GM23338 (cell line): ENCODE measurements at regions not wholly inside any gene's neighbourhood (a gene's known extent, or its start where the extent isn't known, plus 50 kb on each side); places are given as distances from the start of the nearest gene placed in this dataset.

Experiments
- ATAC-seq: fragments of 200-7000 bp; cut with Tn5 transposase; 3 replicates; pipeline ENCODE4 v1.9.1; 2020
- DNase-seq: peaks from one replicate; pipeline ENCODE4 v3.0.0-alpha.2; 2015; ENCODE audit warnings: low spot score
- H2AFZ ChIP-seq: fragments of 200-600 bp; sonication (generic); 2 replicates; pipeline ENCODE4 v1.8.0; 2016; ENCODE audit warnings: antibody characterized with exemption, mild to moderate bottlenecking, moderate library complexity
- H3F3A ChIP-seq: fragments of 200-600 bp; sonication (generic); replicated peaks from 2 replicates; pipeline ENCODE4 v1.8.0; 2017; ENCODE audit warnings: antibody characterized with exemption, mixed run types, low read depth
- H3K27ac ChIP-seq: fragments of 200-600 bp; sonication (generic); 2 replicates; pipeline ENCODE4 v1.6.1; 2016; ENCODE audit warnings: low read depth
- H3K27me3 ChIP-seq: fragments of 200-600 bp; sonication (generic); 2 replicates; pipeline ENCODE4 v1.8.0; 2016; ENCODE audit warnings: mild to moderate bottlenecking, mixed run types, moderate library complexity; ENCODE audit not compliant: insufficient read depth
- H3K36me3 ChIP-seq: fragments of 200-600 bp; sonication (generic); 2 replicates; pipeline ENCODE4 v1.8.0; 2016; ENCODE audit warnings: mild to moderate bottlenecking; ENCODE audit not compliant: insufficient read depth
- H3K4me1 ChIP-seq: fragments of 200-600 bp; sonication (generic); 2 replicates; pipeline ENCODE4 v1.8.0; 2016; ENCODE audit warnings: mild to moderate bottlenecking, moderate library complexity; ENCODE audit not compliant: insufficient read depth
- H3K4me2 ChIP-seq: fragments of 200-600 bp; sonication (generic); 2 replicates; pipeline ENCODE4 v1.7.1; 2017; ENCODE audit warnings: mixed run types
- H3K4me3 ChIP-seq: fragments of 200-600 bp; sonication (generic); 2 replicates; pipeline ENCODE4 v1.6.1; 2016; ENCODE audit warnings: mixed run types
- H3K79me2 ChIP-seq: fragments of 200-600 bp; sonication (generic); replicated peaks from 2 replicates; pipeline ENCODE4 v1.8.0; 2017; ENCODE audit warnings: mild to moderate bottlenecking; ENCODE audit not compliant: insufficient read depth
- H3K9me2 ChIP-seq: fragments of 200-600 bp; sonication (generic); 2 replicates; pipeline ENCODE4 v1.8.0; 2017; ENCODE audit not compliant: insufficient read depth
- H4K20me1 ChIP-seq: fragments of 200-600 bp; sonication (generic); replicated peaks from 2 replicates; pipeline ENCODE4 v1.8.0; 2017; ENCODE audit warnings: mild to moderate bottlenecking; ENCODE audit not compliant: insufficient read depth
- H3K27ac Mint-ChIP-seq: 2 replicates; pipeline ENCODE4 v1.8.0; 2020; ENCODE audit warnings: inconsistent platforms, mild to moderate bottlenecking, moderate library complexity, mixed read lengths
- H3K27me3 Mint-ChIP-seq: 3 replicates; pipeline ENCODE4 v1.8.0; 2022; ENCODE audit warnings: low read depth, mild to moderate bottlenecking, moderate library complexity, mixed read lengths, inconsistent platforms; ENCODE audit not compliant: insufficient read depth, poor library complexity
- H3K36me3 Mint-ChIP-seq: 3 replicates; pipeline ENCODE4 v1.8.0; 2021; ENCODE audit warnings: low read depth, mild to moderate bottlenecking, inconsistent platforms, moderate library complexity, mixed read lengths
- H3K4me1 Mint-ChIP-seq: 3 replicates; pipeline ENCODE4 v1.8.0; 2020; ENCODE audit warnings: mild to moderate bottlenecking, inconsistent platforms, mixed read lengths
- H3K4me3 Mint-ChIP-seq: 3 replicates; pipeline ENCODE4 v1.8.0; 2021; ENCODE audit warnings: moderate library complexity, mild to moderate bottlenecking, inconsistent platforms, mixed read lengths
- H3K9me3 Mint-ChIP-seq: 3 replicates; pipeline ENCODE4 v1.8.0; 2020; ENCODE audit warnings: moderate library complexity, mild to moderate bottlenecking, inconsistent platforms, mixed read lengths
- CREB1 ChIP-seq: fragments of 250-450 bp; sonication (Bioruptor Pico); IDR thresholded peaks from 2 replicates; pipeline ENCODE4 v1.5.0; 2020; ENCODE audit warnings: low read depth, mild to moderate bottlenecking, moderate library complexity
- EZH2 ChIP-seq: fragments of 200-600 bp; sonication (generic); IDR thresholded peaks from one replicate; pipeline ENCODE4 v1.8.0; 2017; ENCODE audit warnings: antibody characterized with exemption, mild to moderate bottlenecking, low read depth; ENCODE audit not compliant: unreplicated experiment
- EZH2phosphoT487 ChIP-seq: fragments of 200-600 bp; sonication (generic); IDR thresholded peaks from one replicate; pipeline ENCODE4 v1.8.1; 2018; ENCODE audit warnings: antibody characterized with exemption; ENCODE audit not compliant: unreplicated experiment
- JUNB ChIP-seq: IDR thresholded peaks from one replicate; pipeline ENCODE4 v1.6.1; 2016; ENCODE audit warnings: antibody characterized with exemption; ENCODE audit not compliant: unreplicated experiment
- NANOG ChIP-seq: IDR thresholded peaks from 2 replicates; pipeline ENCODE4 v1.6.1; 2016; ENCODE audit warnings: antibody characterized with exemption, borderline replicate concordance
- POLR2AphosphoS5 ChIP-seq: IDR thresholded peaks from 2 replicates; pipeline ENCODE4 v1.6.1; 2016; ENCODE audit warnings: antibody characterized with exemption, low read depth
- STAT1 ChIP-seq: IDR thresholded peaks from one replicate; pipeline ENCODE4 v1.6.1; 2016; ENCODE audit warnings: antibody characterized with exemption; ENCODE audit not compliant: unreplicated experiment
- ZNF114 ChIP-seq: fragments of 250-450 bp; sonication (Bioruptor Pico); IDR thresholded peaks from 2 replicates; pipeline ENCODE4 v1.5.0; 2020; ENCODE audit warnings: mild to moderate bottlenecking, moderate library complexity
- ZNF331 ChIP-seq: fragments of 250-450 bp; sonication (Bioruptor Pico); IDR thresholded peaks from 2 replicates; pipeline ENCODE4 v1.5.0; 2020; ENCODE audit warnings: low read depth, mild to moderate bottlenecking, moderate library complexity
- TF ChIP-seq, protein P1 (sequence below): IDR thresholded peaks from one replicate; pipeline ENCODE4 v1.6.1; 2018; ENCODE audit warnings: antibody characterized with exemption; ENCODE audit not compliant: unreplicated experiment
- TF ChIP-seq, protein P2 (sequence below), 2 experiments: fragments of 200-600 bp in 1 of 2; sonication (generic) in 1 of 2; conservative IDR thresholded peaks; 2 replicates each; pipeline versions ENCODE4 v1.5.1 to v1.6.1; 2016 to 2017; ENCODE audit warnings: antibody characterized with exemption in 2 of 2, low read depth in 2 of 2, mild to moderate bottlenecking in 2 of 2, moderate library complexity in 1 of 2
- TF ChIP-seq, protein P3 (sequence below): IDR thresholded peaks from 2 replicates; pipeline ENCODE4 v1.6.1; 2016; ENCODE audit warnings: antibody characterized with exemption

DNA sequence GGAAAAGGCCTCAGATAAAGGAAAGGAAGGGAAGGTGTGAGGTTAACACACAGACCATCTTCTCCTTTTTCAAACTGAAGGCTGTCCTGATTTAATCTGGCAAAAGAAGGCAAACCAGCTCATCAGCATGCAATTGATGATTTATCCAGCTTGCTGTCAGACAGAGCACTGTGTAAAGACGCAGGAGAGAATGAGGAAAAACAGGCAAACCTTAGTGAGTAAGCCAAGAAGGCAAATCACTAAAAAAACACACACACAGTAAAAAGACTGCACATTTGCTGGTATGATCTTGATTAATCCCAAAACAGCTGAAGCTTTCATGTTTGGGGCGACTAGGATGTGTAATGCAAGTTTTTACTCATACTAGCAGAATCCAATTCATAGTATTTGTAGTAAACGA, 65.8 kb upstream of the SKAP2 start:
- Histone ChIP-seq H3F3A (no peaks in the 10 kb centered on the region), H3K27ac (no peak overlapping the region), H3K4me2 (no peak overlapping the region), H3K4me3 (no peak overlapping the region), H4K20me1 (no peaks in the 10 kb centered on the region), H3K79me2 (no peaks in the 10 kb centered on the region), H3K36me3 (no peaks in the 10 kb centered on the region), H3K27me3 (no peaks in the 10 kb centered on the region), H3K9me2 (no peaks in the 10 kb centered on the region), H2AFZ (no peak overlapping the region), H3K4me1 (peaks cover 10% of the 10 kb centered on the region)
- H3K4me1 Mint-ChIP-seq = peaks cover 10% of the 10 kb centered on the region
- DNase-seq (no peak), ATAC-seq (no peak)
- H3K27me3 Mint-ChIP-seq = peaks cover 7% of the 10 kb centered on the region
- no peak overlapping the region for H3K4me3 Mint-ChIP-seq
- 0 out of 3 replicates have a peak, but pooled peaks cover under 1% of the 10 kb centered on the region for H3K36me3 Mint-ChIP-seq
- H3K27ac Mint-ChIP-seq = no peak overlapping the region
- TF ChIP-seq, protein P1, sequence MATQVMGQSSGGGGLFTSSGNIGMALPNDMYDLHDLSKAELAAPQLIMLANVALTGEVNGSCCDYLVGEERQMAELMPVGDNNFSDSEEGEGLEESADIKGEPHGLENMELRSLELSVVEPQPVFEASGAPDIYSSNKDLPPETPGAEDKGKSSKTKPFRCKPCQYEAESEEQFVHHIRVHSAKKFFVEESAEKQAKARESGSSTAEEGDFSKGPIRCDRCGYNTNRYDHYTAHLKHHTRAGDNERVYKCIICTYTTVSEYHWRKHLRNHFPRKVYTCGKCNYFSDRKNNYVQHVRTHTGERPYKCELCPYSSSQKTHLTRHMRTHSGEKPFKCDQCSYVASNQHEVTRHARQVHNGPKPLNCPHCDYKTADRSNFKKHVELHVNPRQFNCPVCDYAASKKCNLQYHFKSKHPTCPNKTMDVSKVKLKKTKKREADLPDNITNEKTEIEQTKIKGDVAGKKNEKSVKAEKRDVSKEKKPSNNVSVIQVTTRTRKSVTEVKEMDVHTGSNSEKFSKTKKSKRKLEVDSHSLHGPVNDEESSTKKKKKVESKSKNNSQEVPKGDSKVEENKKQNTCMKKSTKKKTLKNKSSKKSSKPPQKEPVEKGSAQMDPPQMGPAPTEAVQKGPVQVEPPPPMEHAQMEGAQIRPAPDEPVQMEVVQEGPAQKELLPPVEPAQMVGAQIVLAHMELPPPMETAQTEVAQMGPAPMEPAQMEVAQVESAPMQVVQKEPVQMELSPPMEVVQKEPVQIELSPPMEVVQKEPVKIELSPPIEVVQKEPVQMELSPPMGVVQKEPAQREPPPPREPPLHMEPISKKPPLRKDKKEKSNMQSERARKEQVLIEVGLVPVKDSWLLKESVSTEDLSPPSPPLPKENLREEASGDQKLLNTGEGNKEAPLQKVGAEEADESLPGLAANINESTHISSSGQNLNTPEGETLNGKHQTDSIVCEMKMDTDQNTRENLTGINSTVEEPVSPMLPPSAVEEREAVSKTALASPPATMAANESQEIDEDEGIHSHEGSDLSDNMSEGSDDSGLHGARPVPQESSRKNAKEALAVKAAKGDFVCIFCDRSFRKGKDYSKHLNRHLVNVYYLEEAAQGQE = no peak
- TF ChIP-seq ZNF114 (CRISPR knock-in tag) (no peak), EZH2phosphoT487 (no peak), NANOG (no peak), POLR2AphosphoS5 (no peak), JUNB (no peak), ZNF331 (no peak), EZH2 (no peak), STAT1 (no peak), CREB1 (no peak)
- TF ChIP-seq, protein P2, sequence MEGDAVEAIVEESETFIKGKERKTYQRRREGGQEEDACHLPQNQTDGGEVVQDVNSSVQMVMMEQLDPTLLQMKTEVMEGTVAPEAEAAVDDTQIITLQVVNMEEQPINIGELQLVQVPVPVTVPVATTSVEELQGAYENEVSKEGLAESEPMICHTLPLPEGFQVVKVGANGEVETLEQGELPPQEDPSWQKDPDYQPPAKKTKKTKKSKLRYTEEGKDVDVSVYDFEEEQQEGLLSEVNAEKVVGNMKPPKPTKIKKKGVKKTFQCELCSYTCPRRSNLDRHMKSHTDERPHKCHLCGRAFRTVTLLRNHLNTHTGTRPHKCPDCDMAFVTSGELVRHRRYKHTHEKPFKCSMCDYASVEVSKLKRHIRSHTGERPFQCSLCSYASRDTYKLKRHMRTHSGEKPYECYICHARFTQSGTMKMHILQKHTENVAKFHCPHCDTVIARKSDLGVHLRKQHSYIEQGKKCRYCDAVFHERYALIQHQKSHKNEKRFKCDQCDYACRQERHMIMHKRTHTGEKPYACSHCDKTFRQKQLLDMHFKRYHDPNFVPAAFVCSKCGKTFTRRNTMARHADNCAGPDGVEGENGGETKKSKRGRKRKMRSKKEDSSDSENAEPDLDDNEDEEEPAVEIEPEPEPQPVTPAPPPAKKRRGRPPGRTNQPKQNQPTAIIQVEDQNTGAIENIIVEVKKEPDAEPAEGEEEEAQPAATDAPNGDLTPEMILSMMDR (conservative IDR thresholded peaks at IDR 0.05; ENCODE audit: low read depth in 2 of 2) = no peak
- TF ChIP-seq, protein P3, sequence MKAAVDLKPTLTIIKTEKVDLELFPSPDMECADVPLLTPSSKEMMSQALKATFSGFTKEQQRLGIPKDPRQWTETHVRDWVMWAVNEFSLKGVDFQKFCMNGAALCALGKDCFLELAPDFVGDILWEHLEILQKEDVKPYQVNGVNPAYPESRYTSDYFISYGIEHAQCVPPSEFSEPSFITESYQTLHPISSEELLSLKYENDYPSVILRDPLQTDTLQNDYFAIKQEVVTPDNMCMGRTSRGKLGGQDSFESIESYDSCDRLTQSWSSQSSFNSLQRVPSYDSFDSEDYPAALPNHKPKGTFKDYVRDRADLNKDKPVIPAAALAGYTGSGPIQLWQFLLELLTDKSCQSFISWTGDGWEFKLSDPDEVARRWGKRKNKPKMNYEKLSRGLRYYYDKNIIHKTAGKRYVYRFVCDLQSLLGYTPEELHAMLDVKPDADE = no peak
- peaks cover 8% of the 10 kb centered on the region for H3K9me3 Mint-ChIP-seq
